ENCODE measurements at regions not wholly inside any gene's neighbourhood (a gene's known extent, or its start where the extent isn't known, plus 50 kb on each side); places are given as distances from the start of the nearest gene placed in this dataset.

DNA sequence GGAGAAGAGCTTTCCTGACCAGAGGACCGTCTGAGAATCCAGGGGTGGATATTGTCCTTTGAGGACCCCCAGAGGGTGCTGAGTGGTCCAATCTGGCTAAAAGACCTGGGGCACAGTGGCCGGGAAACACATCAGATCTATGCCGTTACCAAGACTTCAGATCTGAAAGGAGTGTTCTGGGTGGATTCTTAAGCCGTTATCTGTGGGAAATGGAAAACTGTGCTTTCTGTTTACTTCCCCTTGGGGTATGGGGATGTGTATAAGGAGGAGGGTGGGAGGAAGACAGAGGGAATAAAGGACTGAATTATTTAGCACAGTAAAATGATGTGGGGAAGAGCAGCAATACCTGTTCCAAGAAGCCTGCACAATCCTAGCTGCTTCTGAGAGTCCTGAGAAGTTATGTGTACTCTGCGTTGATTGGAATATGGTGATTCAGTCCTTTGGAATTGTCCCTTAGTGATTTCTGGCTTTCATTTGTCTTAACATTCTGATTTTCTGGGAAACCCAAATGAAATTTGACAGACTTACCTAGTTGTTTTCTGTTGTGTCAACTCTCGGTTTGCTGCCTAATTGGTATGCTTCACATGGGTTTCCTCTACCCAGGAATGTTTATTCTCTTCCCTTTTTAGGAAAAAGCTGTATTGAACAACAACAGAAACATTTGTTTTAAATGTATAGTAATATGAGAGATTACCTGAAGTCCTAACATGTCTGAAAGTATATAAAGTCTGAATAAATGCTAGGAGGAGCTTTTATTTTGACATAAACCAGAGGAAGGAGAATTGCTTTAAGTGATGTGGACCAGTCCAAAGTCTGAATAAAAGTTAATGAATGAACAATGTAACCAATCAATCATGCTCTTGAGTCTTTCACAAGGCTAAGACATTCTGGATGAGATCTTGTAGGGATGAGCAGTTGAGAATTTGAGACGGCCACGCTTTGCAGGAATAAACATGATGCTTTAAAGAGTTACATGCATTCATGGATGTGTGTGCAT, 427.1 kb upstream of the C2CD4B start:
- no peak overlapping the region for H3K27ac ChIP-seq (ENCODE audit: low read length)

DNA sequence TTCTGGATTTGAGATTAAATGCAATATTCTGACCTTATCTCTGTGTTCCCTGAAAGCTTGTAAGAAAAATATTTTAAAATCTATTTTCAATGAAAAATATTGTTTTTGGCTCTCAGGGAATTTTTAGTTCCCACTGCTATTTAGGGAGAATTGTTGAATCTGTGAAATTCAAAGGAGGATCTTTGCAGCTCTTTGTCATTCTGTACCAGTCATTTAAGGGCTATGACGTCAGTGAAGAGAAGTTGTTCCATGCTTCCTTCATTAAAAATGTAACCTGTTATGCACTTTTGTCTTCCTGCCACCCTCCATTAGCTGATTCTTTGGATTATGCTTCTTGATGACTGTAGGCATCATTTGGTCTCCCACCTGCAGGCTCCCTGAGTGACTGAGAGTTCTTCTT, 427.8 kb upstream of the C2CD4B start:
- peaks cover 0 to 5% of the 10 kb centered on the region in 2 donors for H3K4me1 ChIP-seq (ENCODE audit: control insufficient read depth in 1 of 2, insufficient read depth in 2 of 2, low read length in 2 of 2)
- no peak overlapping the region for H3K4me3 ChIP-seq (ENCODE audit: low read depth in 1 of 2, low read length in 2 of 2)
- no peaks in the 10 kb centered on the region for H3K27me3 ChIP-seq (ENCODE audit: low read depth, low read length)
- H3K36me3 ChIP-seq (ENCODE audit: control insufficient read depth in 1 of 2, insufficient read depth in 2 of 2, low read length in 2 of 2) = no peaks in the 10 kb centered on the region
- H3K27ac ChIP-seq (ENCODE audit: low read length) = no peak overlapping the region
- H3K9me3 ChIP-seq (ENCODE audit: control insufficient read depth in 1 of 2, low read length in 2 of 2) = no peaks in the 10 kb centered on the region

More for the DNA sequence above, 427.1 kb upstream of the C2CD4B start:
- H3K4me3 ChIP-seq (ENCODE audit: low read depth in 1 of 2, low read length in 2 of 2) = no peak overlapping the region
- H3K27me3 ChIP-seq (ENCODE audit: low read depth, low read length) = no peaks in the 10 kb centered on the region
- no peaks in the 10 kb centered on the region for H3K9me3 ChIP-seq (ENCODE audit: control insufficient read depth in 1 of 2, low read length in 2 of 2)
- peaks cover 0 to 5% of the 10 kb centered on the region in 2 donors for H3K4me1 ChIP-seq (ENCODE audit: control insufficient read depth in 1 of 2, insufficient read depth in 2 of 2, low read length in 2 of 2)
- H3K36me3 ChIP-seq (ENCODE audit: control insufficient read depth in 1 of 2, insufficient read depth in 2 of 2, low read length in 2 of 2) = no peaks in the 10 kb centered on the region

DNA sequence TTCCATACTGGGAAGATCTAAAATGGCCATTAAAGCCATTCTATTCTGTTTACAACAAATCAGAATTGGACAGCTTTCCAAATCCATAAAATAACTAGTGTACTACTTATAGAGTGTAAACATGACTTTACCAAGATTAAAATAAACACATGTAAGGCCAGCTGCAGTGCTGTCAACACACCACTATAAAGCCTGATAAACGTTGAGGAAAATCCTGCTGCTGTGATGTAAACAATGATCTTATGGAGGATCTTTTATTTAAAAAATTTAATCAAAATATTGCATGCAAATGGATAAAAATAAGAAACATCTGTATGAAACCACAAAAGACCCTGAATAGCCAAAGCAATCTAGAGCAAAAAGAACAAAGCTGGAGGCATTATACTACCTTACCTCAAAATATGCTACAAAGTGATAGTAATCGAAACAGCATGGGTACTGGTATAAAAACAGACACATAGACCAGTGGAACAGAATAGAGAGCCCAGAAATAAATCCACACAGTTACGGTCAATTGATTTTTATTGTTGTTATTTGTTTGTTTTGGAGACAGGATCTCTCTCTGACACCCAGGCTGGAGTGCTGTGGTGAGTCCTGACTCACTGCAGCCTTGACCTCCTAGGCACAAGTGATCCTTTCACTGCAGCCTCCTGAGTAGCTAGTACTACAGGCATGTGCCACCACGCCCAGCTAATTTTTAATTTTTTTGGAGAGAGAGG, 428.8 kb upstream of the C2CD4B start:
- Histone ChIP-seq H3K27ac (ENCODE audit: low read length) (no peak overlapping the region), H3K27me3 (ENCODE audit: low read depth, low read length) (no peaks in the 10 kb centered on the region), H3K9me3 (ENCODE audit: control insufficient read depth in 1 of 2, low read length in 2 of 2) (no peaks in the 10 kb centered on the region), H3K4me3 (ENCODE audit: low read depth in 1 of 2, low read length in 2 of 2) (no peak overlapping the region), H3K36me3 (ENCODE audit: control insufficient read depth in 1 of 2, insufficient read depth in 2 of 2, low read length in 2 of 2) (no peaks in the 10 kb centered on the region), H3K4me1 (ENCODE audit: control insufficient read depth in 1 of 2, insufficient read depth in 2 of 2, low read length in 2 of 2) (peaks cover 0 to 5% of the 10 kb centered on the region in 2 donors)

DNA sequence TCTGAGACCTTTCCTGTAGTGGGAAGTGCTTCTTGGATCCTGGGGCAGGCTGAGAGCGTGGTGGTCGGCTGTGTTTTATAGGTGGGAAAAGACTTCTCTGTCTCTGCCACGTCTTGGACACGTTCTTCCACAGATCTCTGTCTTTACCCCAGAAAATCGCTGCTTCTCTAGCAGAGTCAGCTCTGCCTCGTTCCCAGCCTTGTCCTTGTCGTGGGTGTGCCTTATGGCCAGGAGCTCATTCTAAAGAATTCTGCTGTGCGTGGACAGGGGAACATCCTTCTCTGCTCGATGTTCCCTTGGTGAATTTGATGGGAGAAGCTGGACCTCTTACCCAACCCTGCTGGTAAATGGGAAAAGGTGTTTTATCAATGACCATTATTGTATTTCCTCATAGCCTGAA, 433.1 kb upstream of the C2CD4B start:
- no peak overlapping the region for H3K27ac ChIP-seq (ENCODE audit: low read length)
- H3K4me3 ChIP-seq (ENCODE audit: low read depth in 1 of 2, low read length in 2 of 2) = no peak overlapping the region
- H3K27me3 ChIP-seq (ENCODE audit: low read depth, low read length) = no peaks in the 10 kb centered on the region
- no peaks in the 10 kb centered on the region for H3K36me3 ChIP-seq (ENCODE audit: control insufficient read depth in 1 of 2, insufficient read depth in 2 of 2, low read length in 2 of 2)
- no peaks in the 10 kb centered on the region for H3K4me1 ChIP-seq (ENCODE audit: control insufficient read depth in 1 of 2, insufficient read depth in 2 of 2, low read length in 2 of 2)
- H3K9me3 ChIP-seq (ENCODE audit: control insufficient read depth in 1 of 2, low read length in 2 of 2) = no peaks in the 10 kb centered on the region

DNA sequence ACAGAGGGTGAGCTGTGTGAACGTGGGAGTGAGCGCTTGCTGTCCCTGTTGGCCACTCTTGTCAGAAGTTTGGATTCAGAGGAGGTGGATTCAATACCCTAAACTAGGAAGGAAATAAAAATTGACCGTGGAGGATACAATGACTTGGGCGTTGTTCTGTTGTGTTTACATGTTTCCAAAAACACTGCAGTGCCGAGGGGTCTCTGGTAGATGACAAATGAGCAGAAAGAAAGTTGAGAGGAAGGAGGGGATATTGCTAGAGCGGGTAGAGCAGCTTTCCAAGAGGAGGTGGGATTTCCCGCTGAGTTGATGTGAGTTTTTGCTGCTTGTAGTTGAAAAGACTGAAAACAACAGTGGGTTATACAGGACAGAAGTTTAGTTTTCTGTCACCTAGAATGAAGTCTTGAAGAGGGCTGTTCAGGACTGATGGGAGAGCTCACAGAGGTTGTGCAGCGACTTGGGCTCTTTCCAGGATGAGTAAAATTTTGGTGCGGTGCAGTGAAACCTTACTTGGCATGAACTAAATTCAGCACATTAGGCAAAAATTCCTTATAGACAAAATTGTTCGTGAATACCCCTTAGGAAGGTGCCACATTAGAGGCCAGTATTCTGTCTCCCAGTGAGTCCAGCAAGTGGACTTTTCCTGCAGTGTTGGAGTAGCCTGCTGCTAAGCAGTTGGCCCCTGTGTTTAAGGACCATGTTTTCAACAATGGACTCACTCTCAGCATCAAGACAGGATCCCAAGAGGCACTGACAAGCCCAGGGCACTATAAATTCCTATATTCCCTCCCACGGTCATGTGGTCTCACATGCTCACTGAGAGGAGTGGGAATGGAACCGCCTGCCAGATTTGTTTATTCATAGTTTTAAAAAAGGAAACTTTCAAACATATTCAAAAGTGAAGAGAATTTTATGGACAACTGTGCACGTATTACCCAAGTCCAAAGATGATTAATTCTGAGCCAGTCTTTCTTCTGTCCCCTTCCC, 435.0 kb upstream of the C2CD4B start:
- Histone ChIP-seq H3K27me3 (ENCODE audit: low read depth, low read length) (no peaks in the 10 kb centered on the region), H3K9me3 (ENCODE audit: control insufficient read depth in 1 of 2, low read length in 2 of 2) (no peaks in the 10 kb centered on the region), H3K36me3 (ENCODE audit: control insufficient read depth in 1 of 2, insufficient read depth in 2 of 2, low read length in 2 of 2) (no peaks in the 10 kb centered on the region), H3K4me1 (ENCODE audit: control insufficient read depth in 1 of 2, insufficient read depth in 2 of 2, low read length in 2 of 2) (no peaks in the 10 kb centered on the region), H3K4me3 (ENCODE audit: low read depth in 1 of 2, low read length in 2 of 2) (no peak overlapping the region), H3K27ac (ENCODE audit: low read length) (no peak overlapping the region)

DNA sequence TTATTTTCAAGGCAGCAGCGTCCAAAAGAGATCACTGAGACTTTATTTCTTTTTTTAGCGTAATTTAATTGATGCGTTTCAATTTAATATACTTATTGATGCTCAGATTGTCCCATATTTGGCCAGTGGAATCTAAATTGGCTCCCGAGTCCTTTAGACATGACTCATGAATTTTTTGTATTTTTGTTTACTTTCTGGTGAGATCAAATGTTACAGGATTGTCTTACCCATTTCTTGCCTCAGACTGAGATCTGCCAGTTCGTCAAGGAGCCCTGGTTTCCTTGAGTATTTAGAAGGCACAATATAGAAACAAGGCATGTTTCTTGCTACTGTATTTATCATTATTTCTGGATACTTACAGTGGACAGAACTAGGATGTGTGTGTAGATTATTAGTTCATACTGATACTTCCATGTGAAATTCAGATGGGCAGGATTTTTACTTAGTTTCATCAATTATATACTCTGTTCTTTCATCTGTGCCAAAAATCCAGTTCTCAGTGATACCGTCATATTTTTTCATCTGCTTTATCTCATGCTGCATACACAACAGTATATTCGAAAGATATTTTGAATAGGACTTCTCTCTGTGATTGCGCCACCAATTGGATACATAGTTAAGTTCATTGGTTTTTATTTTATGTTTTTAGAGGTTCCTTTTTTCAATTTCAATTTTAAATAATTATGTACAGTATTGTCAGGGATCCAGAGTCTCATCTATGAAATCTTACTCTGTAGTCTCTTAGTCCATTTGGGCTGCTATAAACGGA, 436.9 kb upstream of the C2CD4B start:
- H3K27me3 ChIP-seq (ENCODE audit: low read depth, low read length) = no peaks in the 10 kb centered on the region
- no peaks in the 10 kb centered on the region for H3K9me3 ChIP-seq (ENCODE audit: control insufficient read depth in 1 of 2, low read length in 2 of 2)
- H3K4me3 ChIP-seq (ENCODE audit: low read depth in 1 of 2, low read length in 2 of 2) = no peak overlapping the region
- no peaks in the 10 kb centered on the region for H3K4me1 ChIP-seq (ENCODE audit: control insufficient read depth in 1 of 2, insufficient read depth in 2 of 2, low read length in 2 of 2)
- H3K36me3 ChIP-seq (ENCODE audit: control insufficient read depth in 1 of 2, insufficient read depth in 2 of 2, low read length in 2 of 2) = no peaks in the 10 kb centered on the region
- no peak overlapping the region for H3K27ac ChIP-seq (ENCODE audit: low read length)

DNA sequence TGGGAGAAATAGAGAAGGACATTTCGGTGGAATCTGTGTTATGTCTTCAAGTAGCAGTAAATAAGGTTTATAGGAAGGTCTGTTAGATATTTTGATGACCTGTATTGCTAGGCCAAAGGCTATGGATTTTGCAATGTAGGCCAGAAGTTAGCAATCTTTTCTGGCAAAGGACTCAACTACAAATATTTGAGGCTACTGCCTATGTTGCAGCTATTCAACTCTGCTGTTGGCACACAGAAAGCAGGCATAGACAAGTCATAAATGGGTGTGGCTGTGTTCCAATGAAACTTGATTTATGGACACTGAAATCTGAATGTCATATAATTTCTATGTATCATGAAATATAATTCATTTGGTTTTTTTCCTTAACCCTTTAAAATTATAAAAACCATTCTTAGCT, 438.7 kb upstream of the C2CD4B start:
- no peaks in the 10 kb centered on the region for H3K36me3 ChIP-seq (ENCODE audit: control insufficient read depth in 1 of 2, insufficient read depth in 2 of 2, low read length in 2 of 2)
- no peak overlapping the region for H3K27ac ChIP-seq (ENCODE audit: low read length)
- no peaks in the 10 kb centered on the region for H3K27me3 ChIP-seq (ENCODE audit: low read depth, low read length)
- no peaks in the 10 kb centered on the region for H3K9me3 ChIP-seq (ENCODE audit: control insufficient read depth in 1 of 2, low read length in 2 of 2)
- no peaks in the 10 kb centered on the region for H3K4me1 ChIP-seq (ENCODE audit: control insufficient read depth in 1 of 2, insufficient read depth in 2 of 2, low read length in 2 of 2)
- no peak overlapping the region for H3K4me3 ChIP-seq (ENCODE audit: low read depth in 1 of 2, low read length in 2 of 2)

DNA sequence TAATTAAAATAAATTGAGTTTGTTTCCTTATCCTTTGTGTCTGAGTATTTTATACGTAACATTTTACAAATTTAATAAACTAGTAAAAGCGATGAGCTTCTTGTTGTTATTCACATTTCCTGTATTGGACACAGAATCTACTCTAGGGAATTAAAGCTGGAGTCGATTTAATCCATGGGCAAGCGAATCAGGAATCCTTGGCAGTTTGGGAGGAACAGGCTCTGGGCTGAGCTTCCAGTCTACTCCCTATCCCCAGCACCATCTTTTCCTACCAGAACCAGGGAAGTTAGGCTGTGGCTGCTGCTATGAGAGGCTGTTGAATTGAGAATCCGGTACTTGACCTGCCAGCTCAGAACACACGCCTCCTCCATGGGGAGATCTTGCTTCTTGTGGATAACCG, 437.3 kb upstream of the TPM1 start:
- no peaks in the 10 kb centered on the region for H3K9me3 ChIP-seq (ENCODE audit: control insufficient read depth in 1 of 2, low read length in 2 of 2)
- no peaks in the 10 kb centered on the region for H3K27me3 ChIP-seq (ENCODE audit: low read depth, low read length)
- H3K4me1 ChIP-seq (ENCODE audit: control insufficient read depth in 1 of 2, insufficient read depth in 2 of 2, low read length in 2 of 2) = no peaks in the 10 kb centered on the region
- no peak overlapping the region for H3K4me3 ChIP-seq (ENCODE audit: low read depth in 1 of 2, low read length in 2 of 2)
- H3K36me3 ChIP-seq (ENCODE audit: control insufficient read depth in 1 of 2, insufficient read depth in 2 of 2, low read length in 2 of 2) = no peaks in the 10 kb centered on the region
- H3K27ac ChIP-seq (ENCODE audit: low read length) = no peak overlapping the region

DNA sequence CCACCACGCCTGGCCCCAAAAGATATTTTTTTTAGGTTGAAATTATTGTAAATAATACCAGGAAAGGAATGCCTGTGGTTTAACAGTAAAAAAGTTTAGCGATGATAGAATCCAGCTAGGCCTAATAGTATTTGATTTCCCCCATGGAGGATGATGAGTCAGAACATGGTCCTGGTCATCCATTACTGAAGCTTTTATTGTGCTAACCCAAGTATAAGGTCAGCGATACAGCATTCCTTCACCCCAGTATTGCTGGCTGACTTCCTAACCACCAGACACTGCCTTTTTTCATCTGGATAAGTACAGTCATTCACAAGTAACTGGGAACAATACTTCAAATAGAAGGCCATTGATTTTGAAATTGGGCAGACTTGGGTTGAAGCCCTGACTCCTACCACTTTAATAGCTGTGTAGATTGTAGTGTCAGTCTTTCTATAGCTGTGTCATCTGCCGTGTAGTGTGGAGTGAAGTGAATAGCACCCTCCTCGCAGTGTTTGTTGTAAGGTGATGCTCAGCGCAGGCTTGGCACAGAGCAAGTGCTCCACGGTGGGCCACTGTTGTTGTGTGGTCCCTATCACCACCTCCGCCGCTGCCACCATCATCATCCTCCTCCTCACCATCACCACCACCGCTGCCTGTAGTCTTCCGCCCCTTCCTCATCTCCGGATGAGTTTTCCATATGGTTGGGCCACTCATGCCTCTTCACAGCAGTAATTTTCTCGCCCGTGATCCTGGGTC, 436.0 kb upstream of the TPM1 start:
- Histone ChIP-seq H3K27ac (ENCODE audit: low read length) (no peak overlapping the region), H3K36me3 (ENCODE audit: control insufficient read depth in 1 of 2, insufficient read depth in 2 of 2, low read length in 2 of 2) (no peaks in the 10 kb centered on the region), H3K27me3 (ENCODE audit: low read depth, low read length) (no peaks in the 10 kb centered on the region), H3K4me3 (ENCODE audit: low read depth in 1 of 2, low read length in 2 of 2) (no peak overlapping the region), H3K4me1 (ENCODE audit: control insufficient read depth in 1 of 2, insufficient read depth in 2 of 2, low read length in 2 of 2) (peaks cover 0 to 4% of the 10 kb centered on the region in 2 donors), H3K9me3 (ENCODE audit: control insufficient read depth in 1 of 2, low read length in 2 of 2) (no peaks in the 10 kb centered on the region)

DNA sequence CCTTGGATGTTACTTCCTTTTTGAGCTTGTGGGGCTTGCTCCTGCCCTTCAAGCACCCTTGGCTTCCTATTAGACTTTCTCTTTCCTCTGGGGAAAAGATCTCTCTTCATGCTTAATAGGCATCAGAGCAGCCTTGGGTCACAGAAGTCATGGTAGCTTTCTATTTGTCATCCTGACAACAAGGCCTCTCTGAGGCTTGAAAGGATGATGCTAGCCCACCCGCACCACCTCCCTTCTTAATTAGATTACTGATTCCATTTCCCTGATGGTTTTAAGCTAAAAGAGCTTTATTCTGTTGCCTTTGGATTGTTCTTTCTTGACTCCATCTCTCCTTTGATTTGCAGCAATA, 435.5 kb upstream of the TPM1 start:
- H3K27me3 ChIP-seq (ENCODE audit: low read depth, low read length) = no peaks in the 10 kb centered on the region
- no peaks in the 10 kb centered on the region for H3K9me3 ChIP-seq (ENCODE audit: control insufficient read depth in 1 of 2, low read length in 2 of 2)
- peaks cover 0 to 4% of the 10 kb centered on the region in 2 donors for H3K4me1 ChIP-seq (ENCODE audit: control insufficient read depth in 1 of 2, insufficient read depth in 2 of 2, low read length in 2 of 2)
- no peak overlapping the region for H3K27ac ChIP-seq (ENCODE audit: low read length)
- no peaks in the 10 kb centered on the region for H3K36me3 ChIP-seq (ENCODE audit: control insufficient read depth in 1 of 2, insufficient read depth in 2 of 2, low read length in 2 of 2)
- H3K4me3 ChIP-seq (ENCODE audit: low read depth in 1 of 2, low read length in 2 of 2) = no peak overlapping the region

Measured in muscle layer of duodenum (tissue), 2 donors.